ENCODE measurements at regions not wholly inside any gene's neighbourhood (a gene's known extent, or its start where the extent isn't known, plus 50 kb on each side); places are given as distances from the start of the nearest gene placed in this dataset.
"Not testable (repeated sequence)": the region's sequence is repeated elsewhere in the genome, so short reads cannot be mapped to it uniquely, and the experiment has no call there.

- Histone ChIP-seq H3K79me2 (ENCODE audit: insufficient read depth, low read length) (no peaks in the 10 kb centered on the region), H3K4me1 (ENCODE audit: insufficient read depth, low read length) (no peaks in the 10 kb centered on the region), H3K36me3 (replicated peaks in 1 of 2; ENCODE audit: control insufficient read depth in 1 of 2, insufficient read depth in 2 of 2, low read length in 2 of 2) (no peaks in the 10 kb centered on the region), H4K20me1 (ENCODE audit: insufficient read depth, low read length) (no peaks in the 10 kb centered on the region), H2AFZ (ENCODE audit: low read length) (no peak overlapping the region), H3K27me3 (ENCODE audit: control insufficient read depth in 1 of 2, insufficient read depth in 2 of 2, low read length in 2 of 2) (no peaks in the 10 kb centered on the region), H3K9me3 (ENCODE audit: low read length) (peaks cover 47% of the 10 kb centered on the region), H3K4me3 (replicated peaks in 1 of 3; ENCODE audit: insufficient read depth in 1 of 3, low read depth in 2 of 3, low read length in 3 of 3) (no peak overlapping the region), H3K9ac (ENCODE audit: insufficient read depth, low read depth, low read length) (no peak overlapping the region), H3K4me2 (ENCODE audit: low read depth, low read length) (no peak overlapping the region), H3K27ac (ENCODE audit: extremely low read length, insufficient read depth, low read length) (no peak overlapping the region)
- ATAC-seq, result no peak
- TF ChIP-seq ZNF710 (CRISPR knock-in tag; IDR thresholded peaks at IDR 0.05; ENCODE audit: borderline replicate concordance) (no peak), HNRNPK (IDR thresholded peaks at IDR 0.05; ENCODE audit: low read depth, low read length, poor library complexity, severe bottlenecking) (no peak), ZFP36 (IDR thresholded peaks at IDR 0.05; ENCODE audit: borderline replicate concordance, low read depth, low read length, partially characterized antibody) (no peak), ZNF362 (CRISPR knock-in tag; IDR thresholded peaks at IDR 0.05; ENCODE audit: borderline replicate concordance) (no peak), PCBP1 (IDR thresholded peaks at IDR 0.05; ENCODE audit: borderline replicate concordance, low read depth, low read length) (no peak), ZMYM3 (CRISPR knock-in tag; IDR thresholded peaks at IDR 0.05) (no peak), TRIM24 (CRISPR knock-in tag; IDR thresholded peaks at IDR 0.05) (no peak), ZFP82 (CRISPR knock-in tag; IDR thresholded peaks at IDR 0.05; ENCODE audit: borderline replicate concordance) (no peak), THAP8 (CRISPR knock-in tag; IDR thresholded peaks at IDR 0.05; ENCODE audit: borderline replicate concordance) (no peak), KDM4B (CRISPR knock-in tag; IDR thresholded peaks at IDR 0.05) (no peak), MLX (CRISPR knock-in tag; IDR thresholded peaks at IDR 0.05) (no peak), MTA3 (CRISPR knock-in tag; IDR thresholded peaks at IDR 0.05) (no peak)
- 33% methylated on average over 4 of the region's 4 CpGs for WGBS (ENCODE audit: low lambda C conversion rate)
- POLR2A ChIA-PET, result no interaction called here
- no peak for DNase-seq (ENCODE audit: low spot score)
- CTCF ChIA-PET (ENCODE audit: low intra/inter-chr PET ratio, low total read pairs), result no interaction called here
- BruUV-seq (replicated peaks), result no TSS peak
- in situ Hi-C loops (cut with HindIII; ENCODE audit: extremely low pct_ligation_motif_present, low pct_unique_long_range_greater_than_20kb) (no loop called here), intact Hi-C loops (cut with micrococcal nuclease; ENCODE audit: unreplicated experiment) (no loop called here)
- FAIRE-seq, result no peak
These were observed 981.6 kb downstream of the CNTNAP5 start for GRCh38 chr2:125006676-125007075.

- DNase-seq (ENCODE audit: low spot score); FAIRE-seq; CTCF ChIA-PET (ENCODE audit: low intra/inter-chr PET ratio, low total read pairs); H3K27ac ChIP-seq (ENCODE audit: extremely low read length, insufficient read depth, low read length); H3K9ac ChIP-seq (ENCODE audit: insufficient read depth, low read depth, low read length); H3K27me3 ChIP-seq (ENCODE audit: control insufficient read depth in 1 of 2, insufficient read depth in 2 of 2, low read length in 2 of 2); H3K4me1 ChIP-seq (ENCODE audit: insufficient read depth, low read length); POLR2A ChIA-PET; in situ Hi-C loops (cut with HindIII; ENCODE audit: extremely low pct_ligation_motif_present, low pct_unique_long_range_greater_than_20kb); H3K4me3 ChIP-seq (replicated peaks in 1 of 3; ENCODE audit: insufficient read depth in 1 of 3, low read depth in 2 of 3, low read length in 3 of 3); BruUV-seq (replicated peaks); H4K20me1 ChIP-seq (ENCODE audit: insufficient read depth, low read length); H3K79me2 ChIP-seq (ENCODE audit: insufficient read depth, low read length); H2AFZ ChIP-seq (ENCODE audit: low read length); H3K36me3 ChIP-seq (replicated peaks in 1 of 2; ENCODE audit: control insufficient read depth in 1 of 2, insufficient read depth in 2 of 2, low read length in 2 of 2); intact Hi-C loops (cut with micrococcal nuclease; ENCODE audit: unreplicated experiment); H3K4me2 ChIP-seq (ENCODE audit: low read depth, low read length); ATAC-seq: not testable (repeated sequence)
- H3K9me3 ChIP-seq (ENCODE audit: low read length), result peaks cover 54% of the 10 kb centered on the region
- WGBS (ENCODE audit: low lambda C conversion rate), result under 1% methylated on average over 4 of the region's 4 CpGs
These were observed 1003.6 kb downstream of the CNTNAP5 start for GRCh38 chr2:125028721-125029120.

All from HepG2 (cell line).